Stomach (tissue), 8 donors: ENCODE measurements at regions not wholly inside any gene's neighbourhood (a gene's known extent, or its start where the extent isn't known, plus 50 kb on each side); places are given as distances from the start of the nearest gene placed in this dataset.

ENCODE experiments used
- DNase-seq, 2 donors: peaks; one replicate each; pipeline versions ENCODE4 v3.0.0 to v3.0.0-alpha.2; 2013 to 2019
- H3K27ac ChIP-seq, 5 donors: fragments of 200-600 bp in 4 of 5; sonication (generic) in 4 of 5; one replicate each; pipeline ENCODE4 v1.5.1; 2013 to 2019; ENCODE audit warnings: mild to moderate bottlenecking in 1 of 5, moderate library complexity in 1 of 5
- H3K27me3 ChIP-seq, 3 donors: fragments of 200-600 bp; sonication (generic); one replicate each; pipeline ENCODE4 v1.5.1; 2017 to 2019; ENCODE audit warnings: mixed run types in 1 of 3
- H3K36me3 ChIP-seq, 4 donors: fragments of 200-600 bp; sonication (generic); 1 replicate in 3 of 4; 2 replicates in 1 of 4; pipeline ENCODE4 v1.5.1; 2016 to 2019
- H3K4me1 ChIP-seq, 4 donors: fragments of 200-600 bp; sonication (generic); one replicate each; pipeline ENCODE4 v1.5.1; 2016 to 2019
- H3K4me3 ChIP-seq, 4 donors: fragments of 200-600 bp; sonication (generic) in 3 of 4; one replicate each; pipeline ENCODE4 v1.5.1; 2016 to 2019; ENCODE audit warnings: mild to moderate bottlenecking in 1 of 4
- H3K9me3 ChIP-seq, 4 donors: fragments of 200-600 bp; sonication (generic); one replicate each; pipeline ENCODE4 v1.5.1; 2016 to 2019
- CTCF ChIP-seq, 7 experiments: fragments of 450-650 bp in 4 of 7; fragments of 200-600 bp in 3 of 7; sonication (generic) in 3 of 7; IDR thresholded peaks; one replicate each; pipeline ENCODE4 v1.5.1; 2016 to 2019; ENCODE audit warnings: antibody characterized with exemption in 7 of 7, control low read depth in 2 of 7, mild to moderate bottlenecking in 1 of 7
- EP300 ChIP-seq: sonication (generic); formaldehyde crosslinking; IDR thresholded peaks from one replicate; pipeline ENCODE4 v1.6.1; 2017; ENCODE audit warnings: antibody characterized with exemption
- POLR2A ChIP-seq, 4 donors: fragments of 450-650 bp; IDR thresholded peaks; one replicate each; pipeline ENCODE4 v1.6.1; 2016; ENCODE audit warnings: antibody characterized with exemption in 4 of 4, control low read depth in 2 of 4, mild to moderate bottlenecking in 1 of 4, moderate library complexity in 1 of 4
- POLR2AphosphoS5 ChIP-seq, 3 donors: sonication (generic); formaldehyde crosslinking; IDR thresholded peaks; one replicate each; pipeline ENCODE4 v1.6.1; 2016; ENCODE audit warnings: antibody characterized with exemption in 3 of 3
- WGBS, 5 donors: extraction: QIAGEN DNeasy Blood & Tissue Kit in 3 of 5; methylation state at CpG; one replicate each; pipeline versions ENCODE4 v1.1.5 to v1.1.7; 2013 to 2018; 5-methylcytosine and 5-hydroxymethylcytosine counted together
- intact Hi-C: fragments of 100-400 bp; cut with DNase I; formaldehyde crosslinking; loops from one replicate; pipeline ENCODE4 v1.15.1; 2023; ENCODE audit warnings: low total_unique reads
- donor health status: healthy with polysubstance abuse.
- donor health status: Bipolar disorder and iron deficiency.
- donor health status: healthy.

DNA sequence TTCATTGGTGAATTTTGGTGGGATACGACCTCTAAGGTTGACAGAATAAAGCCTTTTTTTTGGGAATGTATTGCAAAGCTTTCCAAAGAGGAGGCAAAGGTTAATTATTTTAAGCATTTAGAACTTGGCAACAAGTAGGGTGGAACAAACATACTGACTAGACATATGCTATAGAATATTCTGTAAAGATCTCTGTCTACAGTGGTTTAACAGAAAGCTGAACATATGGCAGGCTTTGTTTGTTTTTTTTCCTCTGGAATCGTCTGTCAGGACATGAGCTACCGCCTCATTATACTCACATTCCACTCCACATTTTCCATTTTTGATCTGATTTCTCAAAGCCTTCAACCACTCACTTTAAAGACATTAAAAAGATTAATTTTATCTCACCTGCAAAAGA, 153.4 kb upstream of the PELI2 start:
- H3K27ac ChIP-seq, result no peak overlapping the region
- no peak overlapping the region for H3K4me3 ChIP-seq
- H3K36me3 ChIP-seq, result no peaks in the 10 kb centered on the region
- 61 to 72% (median 69%) methylated on average over 3 of the region's 3 CpGs for WGBS, 5 donors
- intact Hi-C loops, result no loop called here
- H3K4me1 ChIP-seq, result no peaks in the 10 kb centered on the region
- no peaks in the 10 kb centered on the region for H3K9me3 ChIP-seq
- TF ChIP-seq POLR2AphosphoS5 (IDR thresholded peaks at IDR 0.05), result no peak
- no peak for TF ChIP-seq EP300
- TF ChIP-seq CTCF (IDR thresholded peaks at IDR 0.05), result no peak
- no peak for TF ChIP-seq POLR2A (IDR thresholded peaks at IDR 0.05)
- DNase-seq, result no peak
- H3K27me3 ChIP-seq, result no peaks in the 10 kb centered on the region

DNA sequence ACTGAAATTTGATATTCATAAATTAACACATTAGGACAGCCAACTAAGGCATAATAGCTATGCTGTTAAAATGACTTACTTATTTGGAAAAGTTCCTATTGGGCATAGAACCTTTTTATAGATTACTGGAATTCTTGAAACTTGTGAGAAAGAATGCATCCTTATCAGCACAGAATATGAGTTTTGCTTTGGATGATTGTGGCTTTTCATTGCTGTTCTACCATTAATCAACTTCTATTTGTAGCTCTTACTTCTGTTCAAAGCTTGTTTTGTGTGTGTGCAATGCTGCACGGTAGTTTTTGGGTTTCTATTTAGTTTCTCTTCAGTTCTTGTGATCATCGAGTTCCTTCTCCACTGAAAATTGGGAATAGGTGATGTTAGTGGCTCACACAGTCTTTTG, 152.4 kb upstream of the PELI2 start:
- H3K4me3 ChIP-seq, result no peak overlapping the region
- H3K27ac ChIP-seq, result no peak overlapping the region
- no peaks in the 10 kb centered on the region for H3K27me3 ChIP-seq
- H3K4me1 ChIP-seq, result no peaks in the 10 kb centered on the region
- intact Hi-C loops, result no loop called here
- no peak for TF ChIP-seq POLR2A (IDR thresholded peaks at IDR 0.05)
- no peak for TF ChIP-seq EP300
- TF ChIP-seq CTCF (IDR thresholded peaks at IDR 0.05), result no peak
- TF ChIP-seq POLR2AphosphoS5 (IDR thresholded peaks at IDR 0.05), result no peak
- H3K9me3 ChIP-seq, result no peaks in the 10 kb centered on the region
- DNase-seq, result no peak
- 67 to 75% (median 71%) methylated on average over 2 of the region's 2 CpGs for WGBS, 5 donors
- H3K36me3 ChIP-seq, result no peaks in the 10 kb centered on the region

GRCh38 chr14:55968741-55969140, 149.5 kb upstream of the PELI2 start:
- Histone ChIP-seq H3K4me1 (no peaks in the 10 kb centered on the region), H3K36me3 (no peaks in the 10 kb centered on the region), H3K4me3 (no peak overlapping the region), H3K27me3 (no peaks in the 10 kb centered on the region), H3K27ac (no peak overlapping the region), H3K9me3 (no peaks in the 10 kb centered on the region)
- DNase-seq, result peak in 1 of 2 donors; percentile 31
- no peak for TF ChIP-seq CTCF (IDR thresholded peaks at IDR 0.05)
- TF ChIP-seq EP300, result no peak
- no peak for TF ChIP-seq POLR2AphosphoS5 (IDR thresholded peaks at IDR 0.05)
- TF ChIP-seq POLR2A (IDR thresholded peaks at IDR 0.05), result no peak
- intact Hi-C loops, result no loop called here
- WGBS, 5 donors, result 19 to 48% (median 39%) methylated on average over 3 of the region's 3 CpGs

DNA sequence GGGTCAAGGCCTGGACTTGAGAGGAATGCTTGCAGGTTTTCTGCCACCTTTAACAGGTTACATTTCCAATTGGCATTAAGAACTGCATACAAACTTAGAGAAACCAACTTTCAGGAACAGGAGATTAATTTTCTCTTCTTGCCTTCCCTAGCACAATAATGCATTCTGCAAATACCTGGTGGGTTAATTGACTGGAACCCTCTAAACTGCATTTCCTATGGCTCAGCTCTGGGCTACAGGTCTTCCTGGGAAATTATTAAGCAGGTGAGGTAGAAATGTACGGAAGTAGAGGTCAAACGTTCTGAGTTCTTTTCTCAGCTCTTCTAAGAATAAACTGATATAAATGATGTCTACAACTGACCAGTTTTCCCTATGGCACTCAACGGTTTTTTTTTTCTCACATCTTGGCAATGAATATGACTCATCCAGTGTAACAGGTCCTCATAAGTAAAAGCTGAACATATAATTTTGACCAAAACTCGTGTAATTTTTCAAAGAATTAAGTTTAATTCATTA, 144.9 kb upstream of the PELI2 start:
- Histone ChIP-seq H3K36me3 (no peaks in the 10 kb centered on the region), H3K9me3 (no peaks in the 10 kb centered on the region), H3K4me3 (no peak overlapping the region), H3K27ac (no peak overlapping the region), H3K4me1 (peaks cover 4 to 37% (median 19%) of the 10 kb centered on the region in 4 donors), H3K27me3 (no peaks in the 10 kb centered on the region)
- TF ChIP-seq EP300 (no peak), CTCF (IDR thresholded peaks at IDR 0.05) (no peak), POLR2AphosphoS5 (IDR thresholded peaks at IDR 0.05) (no peak), POLR2A (IDR thresholded peaks at IDR 0.05) (no peak)
- WGBS, 5 donors, result 83 to 88% (median 84%) methylated on average over 4 of the region's 4 CpGs
- intact Hi-C loops, result no loop called here
- no peak for DNase-seq
